ENCODE measurements at regions not wholly inside any gene's neighbourhood (a gene's known extent, or its start where the extent isn't known, plus 50 kb on each side); places are given as distances from the start of the nearest gene placed in this dataset.

DNA sequence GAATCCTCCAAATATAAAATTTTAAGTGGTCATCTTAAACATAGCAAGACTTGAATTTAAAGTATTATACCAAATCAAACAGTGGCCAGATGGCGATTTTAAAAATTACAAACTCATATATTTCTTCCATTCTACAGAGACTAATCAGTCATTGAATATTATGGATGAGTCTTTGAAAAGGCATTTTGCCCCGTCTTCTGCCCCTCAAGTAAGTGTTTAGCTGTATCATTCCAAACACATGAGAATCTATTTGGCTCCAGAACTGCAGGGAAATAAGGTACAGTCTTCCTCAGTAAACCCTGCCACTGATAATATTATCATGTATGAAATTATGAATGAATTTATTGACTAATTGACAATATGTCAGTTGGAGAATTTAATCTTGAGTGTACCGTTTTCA is 191.0 kb downstream of the SLC7A11 start:
- ATAC-seq (ENCODE audit: insufficient read depth, low read depth) (no peak), DNase-seq (no peak)
- Histone ChIP-seq H3K79me2 (ENCODE audit: insufficient read depth, low read length) (no peaks in the 10 kb centered on the region), H3K27me3 (ENCODE audit: insufficient read depth, low read length, poor library complexity) (no peaks in the 10 kb centered on the region), H4K20me1 (ENCODE audit: insufficient read depth, low read length) (no peaks in the 10 kb centered on the region), H3K9ac (ENCODE audit: low read depth, low read length) (no peak overlapping the region), H3K36me3 (ENCODE audit: insufficient read depth, low read length) (no peaks in the 10 kb centered on the region), H3K9me3 (ENCODE audit: insufficient read depth, low read length, severe bottlenecking) (no peaks in the 10 kb centered on the region), H2AFZ (ENCODE audit: low read depth, low read length) (no peak overlapping the region), H3K4me1 (ENCODE audit: insufficient read depth, low read length) (no peaks in the 10 kb centered on the region), H3K4me3 (ENCODE audit: low read depth in 1 of 2, low read length in 2 of 2) (no peak overlapping the region), H3K4me2 (ENCODE audit: insufficient read depth, low read length) (no peak overlapping the region), H3K27ac (ENCODE audit: low read length) (no peak overlapping the region)
- no peak for TF ChIP-seq EZH2 (IDR thresholded peaks at IDR 0.05; ENCODE audit: borderline replicate concordance, low read depth, low read length, severe bottlenecking)
- TF ChIP-seq, protein P1, sequence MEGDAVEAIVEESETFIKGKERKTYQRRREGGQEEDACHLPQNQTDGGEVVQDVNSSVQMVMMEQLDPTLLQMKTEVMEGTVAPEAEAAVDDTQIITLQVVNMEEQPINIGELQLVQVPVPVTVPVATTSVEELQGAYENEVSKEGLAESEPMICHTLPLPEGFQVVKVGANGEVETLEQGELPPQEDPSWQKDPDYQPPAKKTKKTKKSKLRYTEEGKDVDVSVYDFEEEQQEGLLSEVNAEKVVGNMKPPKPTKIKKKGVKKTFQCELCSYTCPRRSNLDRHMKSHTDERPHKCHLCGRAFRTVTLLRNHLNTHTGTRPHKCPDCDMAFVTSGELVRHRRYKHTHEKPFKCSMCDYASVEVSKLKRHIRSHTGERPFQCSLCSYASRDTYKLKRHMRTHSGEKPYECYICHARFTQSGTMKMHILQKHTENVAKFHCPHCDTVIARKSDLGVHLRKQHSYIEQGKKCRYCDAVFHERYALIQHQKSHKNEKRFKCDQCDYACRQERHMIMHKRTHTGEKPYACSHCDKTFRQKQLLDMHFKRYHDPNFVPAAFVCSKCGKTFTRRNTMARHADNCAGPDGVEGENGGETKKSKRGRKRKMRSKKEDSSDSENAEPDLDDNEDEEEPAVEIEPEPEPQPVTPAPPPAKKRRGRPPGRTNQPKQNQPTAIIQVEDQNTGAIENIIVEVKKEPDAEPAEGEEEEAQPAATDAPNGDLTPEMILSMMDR (IDR thresholded peaks at IDR 0.05; ENCODE audit: borderline replicate concordance, extremely low read depth, low read length, poor library complexity, severe bottlenecking): no peak

DNA sequence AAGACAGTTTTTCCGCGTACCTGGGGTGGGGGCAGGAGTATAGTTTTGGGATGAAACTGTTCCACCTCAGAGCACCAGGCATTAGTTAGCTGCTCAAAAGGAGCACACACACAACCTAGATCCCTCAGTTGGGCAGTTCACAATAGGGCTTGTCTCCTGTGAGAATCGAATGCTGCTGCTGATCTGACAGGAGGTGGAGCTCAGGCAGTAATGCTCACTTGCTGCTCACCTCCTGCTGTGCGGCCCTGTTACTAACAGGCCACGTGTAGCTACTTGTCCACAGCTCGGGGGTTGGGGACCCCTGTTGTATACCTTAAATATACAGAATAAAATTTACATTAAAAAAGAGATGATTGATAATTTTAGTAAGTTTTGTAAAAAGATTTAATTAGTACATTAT is 191.5 kb downstream of the SLC7A11 start:
- no peak overlapping the region for H3K27ac ChIP-seq (ENCODE audit: low read length)
- no peak for ATAC-seq (ENCODE audit: insufficient read depth, low read depth)
- H2AFZ ChIP-seq (ENCODE audit: low read depth, low read length): no peak overlapping the region
- no peak overlapping the region for H3K4me3 ChIP-seq (ENCODE audit: low read depth in 1 of 2, low read length in 2 of 2)
- DNase-seq: no peak
- H3K4me1 ChIP-seq (ENCODE audit: insufficient read depth, low read length): no peaks in the 10 kb centered on the region
- no peaks in the 10 kb centered on the region for H3K9me3 ChIP-seq (ENCODE audit: insufficient read depth, low read length, severe bottlenecking)
- no peak overlapping the region for H3K9ac ChIP-seq (ENCODE audit: low read depth, low read length)
- no peaks in the 10 kb centered on the region for H3K36me3 ChIP-seq (ENCODE audit: insufficient read depth, low read length)
- no peaks in the 10 kb centered on the region for H4K20me1 ChIP-seq (ENCODE audit: insufficient read depth, low read length)
- no peak for TF ChIP-seq EZH2 (IDR thresholded peaks at IDR 0.05; ENCODE audit: borderline replicate concordance, low read depth, low read length, severe bottlenecking)
- TF ChIP-seq, protein P1 (IDR thresholded peaks at IDR 0.05; ENCODE audit: borderline replicate concordance, extremely low read depth, low read length, poor library complexity, severe bottlenecking): no peak
- no peaks in the 10 kb centered on the region for H3K79me2 ChIP-seq (ENCODE audit: insufficient read depth, low read length)
- no peaks in the 10 kb centered on the region for H3K27me3 ChIP-seq (ENCODE audit: insufficient read depth, low read length, poor library complexity)
- no peak overlapping the region for H3K4me2 ChIP-seq (ENCODE audit: insufficient read depth, low read length)

DNA sequence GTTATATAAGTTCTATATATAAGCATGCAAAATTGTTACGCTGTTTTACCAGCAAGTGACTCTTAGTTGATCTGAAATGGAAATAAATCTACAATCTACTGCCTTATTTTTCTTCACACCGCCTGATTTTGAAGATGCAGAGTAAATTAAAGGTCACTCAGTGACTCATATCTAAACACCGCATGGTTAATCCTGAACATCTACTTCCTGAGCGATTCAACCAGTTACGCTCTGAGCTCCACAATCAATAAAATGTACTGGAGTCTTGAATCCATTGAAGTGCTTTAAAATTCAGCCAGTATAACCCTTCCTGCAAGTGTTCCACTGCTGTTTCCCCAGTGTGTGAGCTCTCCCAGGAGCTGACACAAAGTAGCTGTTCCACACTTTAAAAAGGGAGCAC is 192.8 kb downstream of the SLC7A11 start:
- no peaks in the 10 kb centered on the region for H3K36me3 ChIP-seq (ENCODE audit: insufficient read depth, low read length)
- H3K27ac ChIP-seq (ENCODE audit: low read length): no peak overlapping the region
- no peaks in the 10 kb centered on the region for H3K79me2 ChIP-seq (ENCODE audit: insufficient read depth, low read length)
- no peaks in the 10 kb centered on the region for H4K20me1 ChIP-seq (ENCODE audit: insufficient read depth, low read length)
- H3K9me3 ChIP-seq (ENCODE audit: insufficient read depth, low read length, severe bottlenecking): no peaks in the 10 kb centered on the region
- DNase-seq: no peak
- TF ChIP-seq, protein P1 (IDR thresholded peaks at IDR 0.05; ENCODE audit: borderline replicate concordance, extremely low read depth, low read length, poor library complexity, severe bottlenecking): no peak
- no peak for TF ChIP-seq EZH2 (IDR thresholded peaks at IDR 0.05; ENCODE audit: borderline replicate concordance, low read depth, low read length, severe bottlenecking)
- H3K4me3 ChIP-seq (ENCODE audit: low read depth in 1 of 2, low read length in 2 of 2): no peak overlapping the region
- ATAC-seq (ENCODE audit: insufficient read depth, low read depth): no peak
- H3K4me1 ChIP-seq (ENCODE audit: insufficient read depth, low read length): no peaks in the 10 kb centered on the region
- no peak overlapping the region for H3K9ac ChIP-seq (ENCODE audit: low read depth, low read length)
- no peaks in the 10 kb centered on the region for H3K27me3 ChIP-seq (ENCODE audit: insufficient read depth, low read length, poor library complexity)
- no peak overlapping the region for H2AFZ ChIP-seq (ENCODE audit: low read depth, low read length)
- no peak overlapping the region for H3K4me2 ChIP-seq (ENCODE audit: insufficient read depth, low read length)

DNA sequence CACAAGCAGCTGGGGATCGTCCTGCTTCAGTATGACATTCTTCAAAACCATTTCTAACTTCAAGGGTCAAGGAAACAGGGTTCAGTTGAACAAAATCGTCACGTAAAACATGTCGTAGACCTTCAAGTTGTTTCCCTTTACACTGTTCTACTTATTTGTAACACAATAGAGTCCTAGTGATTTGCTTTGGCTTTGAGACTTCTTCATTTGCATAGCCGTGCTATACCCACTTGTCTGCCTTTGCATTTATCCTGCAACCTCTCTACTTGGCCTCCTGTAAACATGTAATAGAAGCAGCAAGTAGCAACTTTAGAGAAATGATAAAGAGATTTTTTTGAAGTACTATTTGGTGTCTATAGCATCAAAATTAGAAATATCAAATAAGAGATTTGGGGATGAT is 194.9 kb downstream of the SLC7A11 start:
- Histone ChIP-seq H3K36me3 (ENCODE audit: insufficient read depth, low read length) (no peaks in the 10 kb centered on the region), H3K4me3 (ENCODE audit: low read depth in 1 of 2, low read length in 2 of 2) (no peak overlapping the region), H3K27me3 (ENCODE audit: insufficient read depth, low read length, poor library complexity) (no peaks in the 10 kb centered on the region), H3K9ac (ENCODE audit: low read depth, low read length) (no peak overlapping the region), H3K9me3 (ENCODE audit: insufficient read depth, low read length, severe bottlenecking) (no peaks in the 10 kb centered on the region), H3K27ac (ENCODE audit: low read length) (no peak overlapping the region), H3K4me2 (ENCODE audit: insufficient read depth, low read length) (no peak overlapping the region), H3K79me2 (ENCODE audit: insufficient read depth, low read length) (no peaks in the 10 kb centered on the region), H3K4me1 (ENCODE audit: insufficient read depth, low read length) (no peaks in the 10 kb centered on the region), H2AFZ (ENCODE audit: low read depth, low read length) (no peak overlapping the region), H4K20me1 (ENCODE audit: insufficient read depth, low read length) (no peaks in the 10 kb centered on the region)
- DNase-seq (no peak), ATAC-seq (ENCODE audit: insufficient read depth, low read depth) (no peak)
- no peak for TF ChIP-seq EZH2 (IDR thresholded peaks at IDR 0.05; ENCODE audit: borderline replicate concordance, low read depth, low read length, severe bottlenecking)
- TF ChIP-seq, protein P1 (IDR thresholded peaks at IDR 0.05; ENCODE audit: borderline replicate concordance, extremely low read depth, low read length, poor library complexity, severe bottlenecking): no peak
